Neural cell (in vitro differentiated cells): ENCODE measurements at regions not wholly inside any gene's neighbourhood (a gene's known extent, or its start where the extent isn't known, plus 50 kb on each side); places are given as distances from the start of the nearest gene placed in this dataset.
"Not testable (repeated sequence)": the region's sequence is repeated elsewhere in the genome, so short reads cannot be mapped to it uniquely, and the experiment has no call there.

ENCODE experiments used
- CTCF ChIP-seq: fragments of 450-650 bp; IDR thresholded peaks from 2 replicates; pipeline ENCODE4 v1.5.1; 2014; ENCODE audit warnings: antibody characterized with exemption, mild to moderate bottlenecking, moderate library complexity; ENCODE audit not compliant: poor library complexity, severe bottlenecking
- EP300 ChIP-seq: fragments of 450-650 bp; conservative IDR thresholded peaks from 2 replicates; pipeline ENCODE4 v1.6.1; 2014; ENCODE audit warnings: antibody characterized with exemption, mild to moderate bottlenecking, moderate library complexity; ENCODE audit not compliant: poor library complexity, severe bottlenecking
- EZH2 ChIP-seq: fragments of 200-600, 300-800 bp; shearing (Covaris generic), sonication (generic); IDR thresholded peaks from 2 replicates; pipeline ENCODE4 v1.6.1; 2014; ENCODE audit warnings: antibody characterized with exemption, low read length, borderline replicate concordance, mild to moderate bottlenecking; ENCODE audit not compliant: insufficient read depth, poor library complexity, severe bottlenecking
- RAD21 ChIP-seq: fragments of 450-650 bp; conservative IDR thresholded peaks from 2 replicates; pipeline ENCODE4 v1.6.1; 2014; ENCODE audit warnings: antibody characterized with exemption, mild to moderate bottlenecking, moderate library complexity
- SMC3 ChIP-seq: fragments of 450-650 bp; conservative IDR thresholded peaks from 2 replicates; pipeline ENCODE4 v1.6.1; 2014; ENCODE audit warnings: antibody characterized with exemption, mild to moderate bottlenecking, moderate library complexity; ENCODE audit not compliant: poor library complexity

- TF ChIP-seq SMC3, CTCF, EZH2, EP300, RAD21: not testable (repeated sequence)
Measured at GRCh38 chr1:147423100-147423827, 118.0 kb upstream of the BCL9 start.
